Dendritic cell treated with granulocyte-macrophage colony-stimulating factor and Interleukin-4, amounts not matched to agents 40 ng/mL and 50 ng/mL, for 4 days (primary cell): ENCODE measurements at regions not wholly inside any gene's neighbourhood (a gene's known extent, or its start where the extent isn't known, plus 50 kb on each side); places are given as distances from the start of the nearest gene placed in this dataset.

Experiments used
- H3K27ac Mint-ChIP-seq: one replicate; pipeline ENCODE4 v1.8.0; 2022; ENCODE audit warnings: mild to moderate bottlenecking, mixed read lengths
- H3K27me3 Mint-ChIP-seq: one replicate; pipeline ENCODE4 v1.8.0; 2022; ENCODE audit warnings: mild to moderate bottlenecking, mixed read lengths
- H3K36me3 Mint-ChIP-seq: one replicate; pipeline ENCODE4 v1.8.0; 2022; ENCODE audit warnings: low read depth, mixed read lengths
- H3K4me1 Mint-ChIP-seq: one replicate; pipeline ENCODE4 v1.8.0; 2022; ENCODE audit warnings: low read depth, mixed read lengths
- H3K4me3 Mint-ChIP-seq: one replicate; pipeline ENCODE4 v1.8.0; 2022; ENCODE audit warnings: mild to moderate bottlenecking, moderate library complexity, mixed read lengths
- H3K9me3 Mint-ChIP-seq: one replicate; pipeline ENCODE4 v1.8.0; 2022; ENCODE audit warnings: mixed read lengths
- intact Hi-C: fragments of 100-400 bp; cut with micrococcal nuclease; formaldehyde crosslinking; loops from one replicate; pipeline ENCODE4 v1.15.0; 2022

GRCh38 chr1:34547046-34547674 is 207.7 kb upstream of the GJB5 start:
- Mint-ChIP-seq H3K4me1 (no peaks in the 10 kb centered on the region), H3K27me3 (peaks cover 4% of the 10 kb centered on the region), H3K9me3 (no peaks in the 10 kb centered on the region), H3K36me3 (no peaks in the 10 kb centered on the region), H3K4me3 (no peak overlapping the region), H3K27ac (no peak overlapping the region)
- intact Hi-C loops: no loop called here

- Mint-ChIP-seq H3K27me3 (peaks cover 10% of the 10 kb centered on the region), H3K4me1 (no peaks in the 10 kb centered on the region), H3K27ac (no peak overlapping the region), H3K9me3 (no peaks in the 10 kb centered on the region), H3K36me3 (no peaks in the 10 kb centered on the region), H3K4me3 (no peak overlapping the region)
- intact Hi-C loops: no loop called here
Measured at GRCh38 chr1:34549199-34549598, 205.6 kb upstream of the GJB5 start.

GRCh38 chr1:34578306-34578705 is 176.5 kb upstream of the GJB5 start:
- H3K36me3 Mint-ChIP-seq: no peaks in the 10 kb centered on the region
- no peak overlapping the region for H3K27ac Mint-ChIP-seq
- H3K4me3 Mint-ChIP-seq: no peak overlapping the region
- intact Hi-C loops: no loop called here
- no peaks in the 10 kb centered on the region for H3K9me3 Mint-ChIP-seq
- H3K27me3 Mint-ChIP-seq: peaks cover 2% of the 10 kb centered on the region
- H3K4me1 Mint-ChIP-seq: no peaks in the 10 kb centered on the region

- H3K36me3 Mint-ChIP-seq: no peaks in the 10 kb centered on the region
- H3K27me3 Mint-ChIP-seq: peaks cover 3% of the 10 kb centered on the region
- H3K9me3 Mint-ChIP-seq: no peaks in the 10 kb centered on the region
- no peaks in the 10 kb centered on the region for H3K4me1 Mint-ChIP-seq
- no peak overlapping the region for H3K4me3 Mint-ChIP-seq
- no peak overlapping the region for H3K27ac Mint-ChIP-seq
- intact Hi-C loops: no loop called here
Measured at GRCh38 chr1:34582356-34582755, 172.5 kb upstream of the GJB5 start.

- no peaks in the 10 kb centered on the region for H3K9me3 Mint-ChIP-seq
- H3K27me3 Mint-ChIP-seq: peaks cover 5% of the 10 kb centered on the region
- no peak overlapping the region for H3K4me3 Mint-ChIP-seq
- no peaks in the 10 kb centered on the region for H3K36me3 Mint-ChIP-seq
- intact Hi-C loops: no loop called here
- no peak overlapping the region for H3K27ac Mint-ChIP-seq
- no peaks in the 10 kb centered on the region for H3K4me1 Mint-ChIP-seq
Measured at GRCh38 chr1:34587761-34588160, 167.1 kb upstream of the GJB5 start.

GRCh38 chr1:34590211-34590623 is 164.6 kb upstream of the GJB5 start:
- Mint-ChIP-seq H3K9me3 (no peaks in the 10 kb centered on the region), H3K4me3 (no peak overlapping the region), H3K4me1 (no peaks in the 10 kb centered on the region), H3K27ac (no peak overlapping the region), H3K27me3 (peaks cover 2% of the 10 kb centered on the region), H3K36me3 (no peaks in the 10 kb centered on the region)
- intact Hi-C loops: loop anchor here (10.0 kb wide), 1 partner anchor 475 kb away; no protein-coding TSS in a partner anchor

GRCh38 chr1:34591751-34592629 is 162.9 kb upstream of the GJB5 start:
- intact Hi-C loops: loop anchor here (10.0 kb wide), 1 partner anchor 477 kb away; no protein-coding TSS in a partner anchor
- Mint-ChIP-seq H3K9me3 (no peaks in the 10 kb centered on the region), H3K36me3 (no peaks in the 10 kb centered on the region), H3K4me3 (no peak overlapping the region), H3K4me1 (no peaks in the 10 kb centered on the region), H3K27me3 (peaks cover 2% of the 10 kb centered on the region), H3K27ac (no peak overlapping the region)

- intact Hi-C loops: loop anchor here (2.0 to 10.0 kb wide), 3 partner anchors 139 to 965 kb away; no protein-coding TSS in a partner anchor
Measured at GRCh38 chr1:34597877-34598514, 156.9 kb upstream of the GJB5 start.

GRCh38 chr1:34602907-34603306 is 151.9 kb upstream of the GJB5 start:
- H3K4me3 Mint-ChIP-seq: no peak overlapping the region
- H3K4me1 Mint-ChIP-seq: no peaks in the 10 kb centered on the region
- no peaks in the 10 kb centered on the region for H3K36me3 Mint-ChIP-seq
- H3K27me3 Mint-ChIP-seq: peaks cover 5% of the 10 kb centered on the region
- intact Hi-C loops: no loop called here
- no peaks in the 10 kb centered on the region for H3K9me3 Mint-ChIP-seq
- H3K27ac Mint-ChIP-seq: no peak overlapping the region

More at GRCh38 chr1:34597877-34598514, 156.9 kb upstream of the GJB5 start:
- H3K36me3 Mint-ChIP-seq: no peaks in the 10 kb centered on the region
- no peak overlapping the region for H3K27ac Mint-ChIP-seq
- no peak overlapping the region for H3K4me3 Mint-ChIP-seq
- no peaks in the 10 kb centered on the region for H3K4me1 Mint-ChIP-seq
- H3K27me3 Mint-ChIP-seq: peaks cover 1% of the 10 kb centered on the region
- H3K9me3 Mint-ChIP-seq: no peaks in the 10 kb centered on the region

- peaks cover 6% of the 10 kb centered on the region for H3K27me3 Mint-ChIP-seq
Measured at GRCh38 chr1:34603594-34603993, 151.3 kb upstream of the GJB5 start.

GRCh38 chr1:34606504-34606903 is 148.3 kb upstream of the GJB5 start:
- no peak overlapping the region for H3K4me3 Mint-ChIP-seq
- no peaks in the 10 kb centered on the region for H3K9me3 Mint-ChIP-seq

More at GRCh38 chr1:34603594-34603993, 151.3 kb upstream of the GJB5 start:
- no peaks in the 10 kb centered on the region for H3K9me3 Mint-ChIP-seq
- H3K36me3 Mint-ChIP-seq: no peaks in the 10 kb centered on the region
- no peak overlapping the region for H3K4me3 Mint-ChIP-seq
- no peaks in the 10 kb centered on the region for H3K4me1 Mint-ChIP-seq
- H3K27ac Mint-ChIP-seq: no peak overlapping the region
- intact Hi-C loops: no loop called here

GRCh38 chr1:34610063-34610462 is 144.8 kb upstream of the GJB5 start:
- no peak overlapping the region for H3K4me3 Mint-ChIP-seq
- peaks cover 13% of the 10 kb centered on the region for H3K27me3 Mint-ChIP-seq
- no peaks in the 10 kb centered on the region for H3K9me3 Mint-ChIP-seq
- intact Hi-C loops: no loop called here
- no peak overlapping the region for H3K27ac Mint-ChIP-seq
- H3K36me3 Mint-ChIP-seq: no peaks in the 10 kb centered on the region
- H3K4me1 Mint-ChIP-seq: peaks cover 6% of the 10 kb centered on the region

More at GRCh38 chr1:34606504-34606903, 148.3 kb upstream of the GJB5 start:
- Mint-ChIP-seq H3K27ac (no peak overlapping the region), H3K27me3 (peaks cover 12% of the 10 kb centered on the region), H3K4me1 (no peaks in the 10 kb centered on the region), H3K36me3 (no peaks in the 10 kb centered on the region)
- intact Hi-C loops: no loop called here

GRCh38 chr1:34611571-34611970 is 143.3 kb upstream of the GJB5 start:
- peaks cover 6% of the 10 kb centered on the region for H3K4me1 Mint-ChIP-seq
- H3K36me3 Mint-ChIP-seq: no peaks in the 10 kb centered on the region
- intact Hi-C loops: no loop called here
- H3K27me3 Mint-ChIP-seq: peaks cover 13% of the 10 kb centered on the region
- H3K27ac Mint-ChIP-seq: no peak overlapping the region
- no peak overlapping the region for H3K4me3 Mint-ChIP-seq
- H3K9me3 Mint-ChIP-seq: no peaks in the 10 kb centered on the region
